PC-9 (cell line): ENCODE measurements at regions not wholly inside any gene's neighbourhood (a gene's known extent, or its start where the extent isn't known, plus 50 kb on each side); places are given as distances from the start of the nearest gene placed in this dataset.

Experiments
- BruUV-seq: library from RNA; stranded (reverse); fragments of 400-500 nt; replicated peaks from 2 replicates; lab custom pipeline; 2021; lab: Mats Ljungman, UMichigan
- CTCF ChIA-PET: fragments of 300-600 bp; sonication (Branson Sonifier 250); formaldehyde crosslinking; loops from one replicate; lab custom pipeline; 2022; ENCODE audit warnings: antibody characterized with exemption; lab: Charles Lee
- POLR2A ChIA-PET: fragments of 300-600 bp; sonication (Branson Sonifier 250); formaldehyde crosslinking; loops from one replicate; lab custom pipeline; 2022; ENCODE audit warnings: antibody characterized with exemption; ENCODE audit not compliant: unreplicated experiment; lab: Charles Lee
- DNase-seq, 2 experiments: peaks; one replicate each; pipeline versions ENCODE4 v3.0.0 to v3.0.0-alpha.2; 2015 to 2022; ENCODE audit warnings: mixed read lengths in 1 of 2
- H2AFZ ChIP-seq: fragments of 200-600 bp; sonication (generic); 2 replicates; pipeline ENCODE4 v1.8.1; 2017; ENCODE audit warnings: antibody characterized with exemption
- H3F3A ChIP-seq: fragments of 200-600 bp; sonication (generic); 2 replicates; pipeline ENCODE4 v1.8.1; 2017; ENCODE audit warnings: antibody characterized with exemption, mild to moderate bottlenecking, low read depth; ENCODE audit not compliant: insufficient read depth
- H3K27ac ChIP-seq: fragments of 200-600 bp; sonication (generic); 2 replicates; pipeline ENCODE4 v1.6.1; 2016; ENCODE audit warnings: mixed run types
- H3K27me3 ChIP-seq: fragments of 200-600 bp; sonication (generic); 2 replicates; pipeline ENCODE4 v1.6.1; 2016; ENCODE audit warnings: low read depth, mixed run types; ENCODE audit not compliant: insufficient read depth
- H3K36me3 ChIP-seq: fragments of 200-600 bp; sonication (generic); 2 replicates; pipeline ENCODE4 v1.6.1; 2016; ENCODE audit warnings: low read depth, mixed run types
- H3K4me1 ChIP-seq: fragments of 200-600 bp; sonication (generic); replicated peaks from 2 replicates; pipeline ENCODE4 v1.6.1; 2016; ENCODE audit warnings: mixed run types; ENCODE audit not compliant: insufficient read depth
- H3K4me2 ChIP-seq: fragments of 200-600 bp; sonication (generic); 2 replicates; pipeline ENCODE4 v1.6.1; 2017; ENCODE audit warnings: mixed run types
- H3K4me3 ChIP-seq: fragments of 200-600 bp; sonication (generic); 2 replicates; pipeline ENCODE4 v1.6.1; 2016; ENCODE audit warnings: mixed run types
- H3K79me2 ChIP-seq: fragments of 200-600 bp; sonication (generic); 2 replicates; pipeline ENCODE4 v1.6.1; 2017; ENCODE audit warnings: low read depth, mixed run types
- H3K9me2 ChIP-seq: fragments of 200-600 bp; sonication (generic); 2 replicates; pipeline ENCODE4 v1.8.1; 2017; ENCODE audit warnings: mild to moderate bottlenecking; ENCODE audit not compliant: insufficient read depth
- H3K9me3 ChIP-seq: fragments of 200-600 bp; sonication (generic); 2 replicates; pipeline ENCODE4 v1.8.1; 2016; ENCODE audit warnings: low read depth; ENCODE audit not compliant: insufficient read depth
- H4K20me1 ChIP-seq: fragments of 200-600 bp; sonication (generic); 2 replicates; pipeline ENCODE4 v1.8.1; 2017; ENCODE audit not compliant: insufficient read depth
- EZH2 ChIP-seq: fragments of 200-600 bp; sonication (generic); IDR thresholded peaks from 2 replicates; pipeline ENCODE4 v1.8.0; 2017; ENCODE audit warnings: antibody characterized with exemption, low read depth
- intact Hi-C: fragments of 100-400 bp; cut with micrococcal nuclease; formaldehyde crosslinking; loops from one replicate; pipeline ENCODE4 v1.10.0; 2022; ENCODE audit not compliant: unreplicated experiment
- TF ChIP-seq, protein P1 (sequence below): fragments of 200-600 bp; sonication (generic); conservative IDR thresholded peaks from 2 replicates; pipeline ENCODE4 v1.6.1; 2017; ENCODE audit warnings: mixed run types, antibody characterized with exemption, mild to moderate bottlenecking, moderate library complexity

GRCh38 chr3:43194069-43194468 is 88.2 kb upstream of the POMGNT2 start:
- H2AFZ ChIP-seq, result no peak overlapping the region
- BruUV-seq, result no TSS peak
- H3K4me2 ChIP-seq, result no peak overlapping the region
- no peaks in the 10 kb centered on the region for H3K36me3 ChIP-seq
- POLR2A ChIA-PET, result no interaction called here
- CTCF ChIA-PET, result no interaction called here
- H3K9me2 ChIP-seq, result no peaks in the 10 kb centered on the region
- no peak overlapping the region for H3K27ac ChIP-seq
- H3K79me2 ChIP-seq, result no peaks in the 10 kb centered on the region
- no peak for TF ChIP-seq EZH2
- TF ChIP-seq, protein P1, sequence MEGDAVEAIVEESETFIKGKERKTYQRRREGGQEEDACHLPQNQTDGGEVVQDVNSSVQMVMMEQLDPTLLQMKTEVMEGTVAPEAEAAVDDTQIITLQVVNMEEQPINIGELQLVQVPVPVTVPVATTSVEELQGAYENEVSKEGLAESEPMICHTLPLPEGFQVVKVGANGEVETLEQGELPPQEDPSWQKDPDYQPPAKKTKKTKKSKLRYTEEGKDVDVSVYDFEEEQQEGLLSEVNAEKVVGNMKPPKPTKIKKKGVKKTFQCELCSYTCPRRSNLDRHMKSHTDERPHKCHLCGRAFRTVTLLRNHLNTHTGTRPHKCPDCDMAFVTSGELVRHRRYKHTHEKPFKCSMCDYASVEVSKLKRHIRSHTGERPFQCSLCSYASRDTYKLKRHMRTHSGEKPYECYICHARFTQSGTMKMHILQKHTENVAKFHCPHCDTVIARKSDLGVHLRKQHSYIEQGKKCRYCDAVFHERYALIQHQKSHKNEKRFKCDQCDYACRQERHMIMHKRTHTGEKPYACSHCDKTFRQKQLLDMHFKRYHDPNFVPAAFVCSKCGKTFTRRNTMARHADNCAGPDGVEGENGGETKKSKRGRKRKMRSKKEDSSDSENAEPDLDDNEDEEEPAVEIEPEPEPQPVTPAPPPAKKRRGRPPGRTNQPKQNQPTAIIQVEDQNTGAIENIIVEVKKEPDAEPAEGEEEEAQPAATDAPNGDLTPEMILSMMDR, result no peak
- no peaks in the 10 kb centered on the region for H3F3A ChIP-seq
- no peak overlapping the region for H3K4me3 ChIP-seq
- DNase-seq, result no peak
- no peaks in the 10 kb centered on the region for H3K27me3 ChIP-seq
- 0 out of 2 replicates have a peak, but pooled peaks cover under 1% of the 10 kb centered on the region for H3K9me3 ChIP-seq
- intact Hi-C loops, result no loop called here
- H4K20me1 ChIP-seq, result no peaks in the 10 kb centered on the region
- no peaks in the 10 kb centered on the region for H3K4me1 ChIP-seq

DNA sequence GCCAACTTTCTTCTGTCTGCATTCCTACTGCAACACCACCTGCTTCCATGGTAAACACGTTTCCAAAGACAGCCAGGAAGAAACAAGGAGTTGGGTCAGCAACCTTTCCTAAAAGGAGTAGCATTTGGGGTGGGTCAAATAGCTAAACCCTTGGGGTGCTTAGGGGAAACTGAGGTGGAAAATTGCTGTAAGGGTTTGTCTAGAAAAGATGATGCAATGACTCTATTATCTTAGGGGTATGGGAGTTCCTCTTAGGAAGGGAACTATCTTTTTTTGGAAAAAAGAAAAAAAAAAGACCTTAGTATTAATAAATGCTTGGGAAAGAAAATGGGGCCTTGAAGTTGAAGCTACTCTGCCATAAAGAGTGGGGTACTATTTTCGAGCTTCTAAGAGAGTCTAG is 86.1 kb upstream of the POMGNT2 start:
- Histone ChIP-seq H3K27ac (no peak overlapping the region), H3K9me2 (no peaks in the 10 kb centered on the region), H3K79me2 (no peaks in the 10 kb centered on the region), H3K4me1 (0 out of 2 replicates have a peak, but pooled peaks cover 3% of the 10 kb centered on the region), H3K4me2 (no peak overlapping the region), H3K4me3 (no peak overlapping the region), H3F3A (no peaks in the 10 kb centered on the region), H2AFZ (no peak overlapping the region), H3K36me3 (no peaks in the 10 kb centered on the region), H3K27me3 (no peaks in the 10 kb centered on the region), H3K9me3 (peaks cover 14% of the 10 kb centered on the region; the same call in 1 of the 2 replicates), H4K20me1 (no peaks in the 10 kb centered on the region)
- BruUV-seq, result no TSS peak
- ChIA-PET POLR2A (no interaction called here), CTCF (no interaction called here)
- intact Hi-C loops, result no loop called here
- TF ChIP-seq, protein P1, result no peak
- no peak for TF ChIP-seq EZH2
- no peak for DNase-seq

DNA sequence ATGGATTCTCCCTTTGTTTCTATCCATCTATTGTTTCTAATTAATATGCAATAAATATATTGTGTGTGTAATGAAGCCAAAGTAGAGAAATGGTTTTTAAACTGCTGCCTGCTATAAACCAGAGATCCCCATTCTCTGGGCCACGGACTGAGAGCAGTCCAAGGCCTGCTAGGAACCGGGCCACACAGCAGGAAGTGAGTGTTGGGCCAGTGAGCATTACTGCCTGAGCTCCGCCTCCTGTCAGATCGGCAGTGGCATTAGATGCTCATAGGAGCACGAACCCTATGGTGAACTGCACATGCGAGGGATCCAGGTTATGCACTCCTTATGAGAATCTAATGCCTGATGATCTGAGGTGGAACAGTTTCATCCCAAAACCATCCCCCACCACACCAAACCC is 85.2 kb upstream of the POMGNT2 start:
- Histone ChIP-seq H2AFZ (no peak overlapping the region), H3K4me3 (no peak overlapping the region), H3K36me3 (no peaks in the 10 kb centered on the region), H3K27ac (no peak overlapping the region), H3K9me2 (no peaks in the 10 kb centered on the region), H3F3A (peaks cover under 1% of the 10 kb centered on the region; the same call in 1 of the 2 replicates), H3K4me1 (peaks cover 9% of the 10 kb centered on the region), H3K9me3 (peaks cover 14% of the 10 kb centered on the region; the same call in 1 of the 2 replicates), H3K79me2 (no peaks in the 10 kb centered on the region), H4K20me1 (no peaks in the 10 kb centered on the region), H3K4me2 (no peak overlapping the region), H3K27me3 (no peaks in the 10 kb centered on the region)
- TF ChIP-seq, protein P1, result no peak
- TF ChIP-seq EZH2, result no peak
- DNase-seq, result no peak
- ChIA-PET POLR2A (no interaction called here), CTCF (interaction anchor here (0.6 kb wide), 1 partner anchor 9 kb away, joined by 3 read pairs; no protein-coding TSS in a partner anchor)
- intact Hi-C loops, result no loop called here
- no TSS peak for BruUV-seq
